ENCODE measurements at regions not wholly inside any gene's neighbourhood (a gene's known extent, or its start where the extent isn't known, plus 50 kb on each side); places are given as distances from the start of the nearest gene placed in this dataset.

DNA sequence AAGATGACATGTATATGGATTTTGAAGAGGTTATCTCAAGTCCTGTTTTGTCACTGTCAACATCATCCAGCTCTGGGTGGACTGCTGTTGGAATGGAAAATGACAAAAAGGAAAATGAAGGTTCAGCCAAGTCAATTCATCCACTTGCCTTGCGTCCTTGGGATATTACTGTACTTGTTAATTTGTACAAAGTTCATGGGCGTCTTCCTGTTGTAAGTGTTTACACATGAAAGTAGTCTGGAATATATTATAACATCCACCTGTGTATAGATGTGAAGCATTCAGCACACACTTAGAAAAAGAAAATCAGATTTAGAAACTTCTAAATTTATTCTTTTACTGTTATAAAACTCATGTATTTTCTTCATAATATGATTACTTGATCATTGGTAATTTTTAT, 67.2 kb downstream of the BLTP1 start:
- CTCF ChIA-PET: interaction anchor here (0.9 kb wide), 1 partner anchor 51 kb away, joined by 3 read pairs; no protein-coding TSS in a partner anchor
- no CpG with 5 or more reads among the region's 2 CpGs for WGBS, 2 experiments (ENCODE audit: extremely low coverage in 2 of 2, insufficient read length in 1 of 2)
- dilution Hi-C loops (cut with HindIII; ENCODE audit: low sequenced_read_pairs, unreplicated experiment): no loop called here

More for the DNA sequence above, 67.2 kb downstream of the BLTP1 start:
- intact Hi-C loops (cut with micrococcal nuclease) (loop anchor here (1.0 to 2.0 kb wide), 2 partner anchors 269 to 319 kb away; no protein-coding TSS in a partner anchor), in situ Hi-C loops (cut with MboI; ENCODE audit: low sequenced_read_pairs) (no loop called here)
- Histone ChIP-seq H3K27ac (ENCODE audit: insufficient read depth, low read length) (no peak overlapping the region), H3K18ac (ENCODE audit: low read depth, low read length) (no peak overlapping the region), H2AK9ac (replicated peaks; ENCODE audit: low read depth, low read length, poor library complexity) (no peak overlapping the region), H4K20me1 (ENCODE audit: insufficient read depth, low read length) (no peaks in the 10 kb centered on the region), H3K14ac (replicated peaks; ENCODE audit: low read depth, low read length) (no peak overlapping the region), H3K27me3 (ENCODE audit: control insufficient read depth, insufficient read depth, low read length) (no peaks in the 10 kb centered on the region), H3K9me3 (ENCODE audit: control insufficient read depth, insufficient read depth, low read length) (no peaks in the 10 kb centered on the region), H3K36me3 (ENCODE audit: control insufficient read depth, insufficient read depth, low read length) (peaks cover 13% of the 10 kb centered on the region), H4K8ac (ENCODE audit: low read depth in 2 of 2, low read length in 2 of 2) (no peak overlapping the region), H4K5ac (ENCODE audit: low read depth, low read length) (no peak overlapping the region), H2AFZ (replicated peaks; ENCODE audit: low read length, poor library complexity) (no peak overlapping the region), H2BK5ac (ENCODE audit: low read depth, low read length, poor library complexity, severe bottlenecking) (no peak overlapping the region), H4K91ac (ENCODE audit: insufficient read depth, low read depth, low read length) (no peak overlapping the region), H3K23ac (ENCODE audit: low read depth, low read length) (no peak overlapping the region), H2AK5ac (ENCODE audit: low read depth, low read length) (no peak overlapping the region), H3K4me1 (ENCODE audit: control insufficient read depth, insufficient read depth, low read length) (no peaks in the 10 kb centered on the region), H3K56ac (ENCODE audit: extremely low read depth, insufficient read depth, low read length) (no peak overlapping the region), H3K79me1 (ENCODE audit: low read depth in 1 of 2, low read length in 2 of 2) (peaks cover 0 to 4% of the 10 kb centered on the region in 2 experiments; a peak in 1 of 4 replicates), H3K9ac (ENCODE audit: low read depth, low read length) (no peak overlapping the region), H3K4me3 (ENCODE audit: insufficient read depth, low read depth, low read length) (no peak overlapping the region), H3K4me2 (ENCODE audit: low read depth, low read length) (no peak overlapping the region), H3K9me1 (ENCODE audit: insufficient read depth, low read length) (no peaks in the 10 kb centered on the region), H2BK20ac (ENCODE audit: low read depth, low read length) (no peak overlapping the region), H3K4ac (ENCODE audit: low read depth, low read length) (no peak overlapping the region), H2BK120ac (ENCODE audit: low read depth, low read length) (no peak overlapping the region), H2BK15ac (ENCODE audit: low read depth, low read length) (no peak overlapping the region)
- no peak for ATAC-seq (ENCODE audit: low read depth)
- POLR2A ChIA-PET (ENCODE audit: unreplicated experiment): no interaction called here
- TF ChIP-seq MXI1 (IDR thresholded peaks at IDR 0.05; ENCODE audit: borderline replicate concordance, low read depth, low read length): no peak
- TF ChIP-seq CEBPB (IDR thresholded peaks at IDR 0.05; ENCODE audit: low read depth, low read length): no peak
- no peak for TF ChIP-seq FOS (IDR thresholded peaks at IDR 0.05; ENCODE audit: low read depth, low read length)
- no peak for TF ChIP-seq BHLHE40 (IDR thresholded peaks at IDR 0.05; ENCODE audit: low read depth, low read length)
- TF ChIP-seq MAFK (IDR thresholded peaks at IDR 0.05; ENCODE audit: low read depth, low read length): no peak
- TF ChIP-seq RCOR1 (IDR thresholded peaks at IDR 0.05; ENCODE audit: insufficient replicate concordance, low read length): no peak
- no peak for TF ChIP-seq NFE2L2 (IDR thresholded peaks at IDR 0.05; ENCODE audit: low read depth, low read length)
- no peak for DNase-seq
- no TSS peak for BruUV-seq (replicated peaks)
